CD4-positive, alpha-beta T cell (primary cell): ENCODE measurements at regions not wholly inside any gene's neighbourhood (a gene's known extent, or its start where the extent isn't known, plus 50 kb on each side); places are given as distances from the start of the nearest gene placed in this dataset.

Experiments used
- ATAC-seq: fragments of 200-7000 bp; cut with Tn5 transposase; one replicate; pipeline ENCODE4 v1.10.0; 2022; ENCODE audit warnings: mild to moderate bottlenecking; ENCODE audit not compliant: poor library complexity
- CTCF ChIA-PET: fragments of 350-600 bp; sonication (Branson Sonifier 250); formaldehyde crosslinking; loops from one replicate; lab custom pipeline; 2021; ENCODE audit warnings: antibody characterized with exemption, inconsistent platforms; lab: Charles Lee
- POLR2A ChIA-PET: fragments of 350-600 bp; sonication (Branson Sonifier 250); formaldehyde crosslinking; loops from one replicate; lab custom pipeline; 2021; ENCODE audit warnings: antibody characterized with exemption, inconsistent platforms; lab: Charles Lee
- DNase-seq, 14 experiments: peaks; one replicate each; pipeline ENCODE4 v3.0.0-alpha.2; 2013 to 2020; ENCODE audit warnings: mixed read lengths in 2 of 14
- H3K27ac ChIP-seq, 2 donors: one replicate each; pipeline versions ENCODE4 v1.5.1 to v1.7.0; 2013; ENCODE audit warnings: low read length in 2 of 2, low read depth in 1 of 2, mild to moderate bottlenecking in 1 of 2
- H3K27me3 ChIP-seq, 2 experiments: 1 replicate in 1 of 2; 2 replicates in 1 of 2; pipeline versions ENCODE4 v1.6.1 to v1.7.0; 2013; ENCODE audit warnings: low read length in 2 of 2, control low read depth in 1 of 2, mild to moderate bottlenecking in 1 of 2, moderate library complexity in 1 of 2; ENCODE audit not compliant: insufficient read depth in 2 of 2, control insufficient read depth in 1 of 2
- H3K36me3 ChIP-seq: one replicate; pipeline ENCODE4 v1.6.1; 2013; ENCODE audit warnings: low read length, control low read depth; ENCODE audit not compliant: insufficient read depth
- H3K4me1 ChIP-seq: one replicate; pipeline ENCODE4 v1.6.1; 2013; ENCODE audit warnings: low read length, control low read depth; ENCODE audit not compliant: insufficient read depth
- H3K4me3 ChIP-seq: one replicate; pipeline ENCODE4 v1.5.1; 2013; ENCODE audit warnings: mild to moderate bottlenecking, low read length, moderate library complexity
- H3K9me3 ChIP-seq, 2 experiments: 1 replicate in 1 of 2; 2 replicates in 1 of 2; pipeline versions ENCODE4 v1.6.1 to v1.7.0; 2013; ENCODE audit warnings: low read length in 2 of 2, mild to moderate bottlenecking in 2 of 2, control low read depth in 1 of 2, moderate library complexity in 1 of 2; ENCODE audit not compliant: control insufficient read depth in 1 of 2, insufficient read depth in 1 of 2
- H3K27ac Mint-ChIP-seq: one replicate; pipeline ENCODE4 v1.8.0; 2020; ENCODE audit warnings: mixed read lengths
- H3K27me3 Mint-ChIP-seq: one replicate; pipeline ENCODE4 v1.8.0; 2021; ENCODE audit warnings: mixed read lengths
- H3K36me3 Mint-ChIP-seq: one replicate; pipeline ENCODE4 v1.8.0; 2021; ENCODE audit warnings: low read depth, mixed read lengths
- H3K4me1 Mint-ChIP-seq: one replicate; pipeline ENCODE4 v1.8.0; 2021; ENCODE audit warnings: low read depth, mixed read lengths
- H3K4me3 Mint-ChIP-seq: one replicate; pipeline ENCODE4 v1.8.0; 2020; ENCODE audit warnings: mild to moderate bottlenecking, mixed read lengths
- H3K9me3 Mint-ChIP-seq: one replicate; pipeline ENCODE4 v1.8.0; 2020; ENCODE audit warnings: mixed read lengths
- CTCF ChIP-seq: fragments of 200-600 bp; IDR thresholded peaks from one replicate; pipeline ENCODE4 v1.8.0; 2022; ENCODE audit warnings: antibody characterized with exemption, mild to moderate bottlenecking
- intact Hi-C, 2 experiments: fragments of 100-400 bp; cut with DNase I in 1 of 2; cut with micrococcal nuclease in 1 of 2; formaldehyde crosslinking; loops; one replicate each; pipeline versions ENCODE4 v1.15.1 to v1.9.0; 2023 to 2025; cut with DNase I, micrococcal nuclease

GRCh38 chr4:175906384-175906783, 94.3 kb upstream of the GPM6A start:
- H3K36me3 Mint-ChIP-seq: no peaks in the 10 kb centered on the region
- Histone ChIP-seq H3K27ac (no peak overlapping the region), H3K4me3 (no peak overlapping the region), H3K4me1 (no peaks in the 10 kb centered on the region), H3K36me3 (no peaks in the 10 kb centered on the region), H3K27me3 (no peaks in the 10 kb centered on the region), H3K9me3 (no peaks in the 10 kb centered on the region)
- no peak for ATAC-seq
- no peaks in the 10 kb centered on the region for H3K9me3 Mint-ChIP-seq
- H3K27ac Mint-ChIP-seq: no peak overlapping the region
- ChIA-PET CTCF (no interaction called here), POLR2A (no interaction called here)
- intact Hi-C loops: no loop called here
- H3K4me3 Mint-ChIP-seq: no peak overlapping the region
- no peaks in the 10 kb centered on the region for H3K4me1 Mint-ChIP-seq
- TF ChIP-seq CTCF: no peak
- no peak for DNase-seq
- H3K27me3 Mint-ChIP-seq: no peaks in the 10 kb centered on the region

DNA sequence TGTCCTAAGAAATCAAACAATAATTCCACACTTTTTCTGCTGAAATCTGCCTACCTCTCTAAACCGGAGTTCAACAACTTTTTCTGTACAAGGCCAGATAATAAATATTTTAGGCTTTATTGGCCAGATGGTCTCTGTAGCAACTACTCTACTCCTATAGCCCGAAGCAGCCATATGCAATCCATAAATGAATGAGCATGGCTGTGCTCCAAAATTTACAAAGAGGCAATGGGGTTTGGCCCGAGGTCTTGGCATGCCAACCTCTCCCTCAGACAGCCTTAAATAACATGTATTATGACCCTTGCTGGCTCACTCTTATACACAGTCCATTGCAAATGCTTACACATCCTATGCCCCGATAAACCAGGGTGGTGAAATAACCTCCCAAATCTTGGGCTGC, 98.6 kb upstream of the GPM6A start:
- intact Hi-C loops: no loop called here
- ChIA-PET CTCF (no interaction called here), POLR2A (no interaction called here)
- H3K4me3 ChIP-seq: no peak overlapping the region
- no peaks in the 10 kb centered on the region for H3K27me3 ChIP-seq
- H3K9me3 ChIP-seq: no peaks in the 10 kb centered on the region
- no peak overlapping the region for H3K4me3 Mint-ChIP-seq
- H3K27me3 Mint-ChIP-seq: no peaks in the 10 kb centered on the region
- H3K27ac ChIP-seq: no peak overlapping the region
- H3K4me1 Mint-ChIP-seq: no peaks in the 10 kb centered on the region
- no peaks in the 10 kb centered on the region for H3K36me3 Mint-ChIP-seq
- H3K4me1 ChIP-seq: no peaks in the 10 kb centered on the region
- no peak for TF ChIP-seq CTCF
- no peaks in the 10 kb centered on the region for H3K9me3 Mint-ChIP-seq
- no peak overlapping the region for H3K27ac Mint-ChIP-seq
- ATAC-seq (no peak), DNase-seq (no peak)
- H3K36me3 ChIP-seq: no peaks in the 10 kb centered on the region

- CTCF ChIA-PET: no interaction called here
- no peak overlapping the region for H3K4me3 Mint-ChIP-seq
- POLR2A ChIA-PET: no interaction called here
These were observed 104.7 kb upstream of the GPM6A start for GRCh38 chr4:175916626-175917351.

More at GRCh38 chr4:175916626-175917351, 104.7 kb upstream of the GPM6A start:
- intact Hi-C loops: no loop called here
- Mint-ChIP-seq H3K27me3 (no peaks in the 10 kb centered on the region), H3K4me1 (no peaks in the 10 kb centered on the region), H3K9me3 (no peaks in the 10 kb centered on the region), H3K36me3 (no peaks in the 10 kb centered on the region), H3K27ac (no peak overlapping the region)
- Histone ChIP-seq H3K27me3 (no peaks in the 10 kb centered on the region), H3K4me3 (no peak overlapping the region), H3K4me1 (no peaks in the 10 kb centered on the region), H3K9me3 (no peaks in the 10 kb centered on the region), H3K27ac (no peak overlapping the region), H3K36me3 (no peaks in the 10 kb centered on the region)
- no peak for DNase-seq
- no peak for ATAC-seq
- no peak for TF ChIP-seq CTCF
